ENCODE measurements at regions not wholly inside any gene's neighbourhood (a gene's known extent, or its start where the extent isn't known, plus 50 kb on each side); places are given as distances from the start of the nearest gene placed in this dataset.

DNA sequence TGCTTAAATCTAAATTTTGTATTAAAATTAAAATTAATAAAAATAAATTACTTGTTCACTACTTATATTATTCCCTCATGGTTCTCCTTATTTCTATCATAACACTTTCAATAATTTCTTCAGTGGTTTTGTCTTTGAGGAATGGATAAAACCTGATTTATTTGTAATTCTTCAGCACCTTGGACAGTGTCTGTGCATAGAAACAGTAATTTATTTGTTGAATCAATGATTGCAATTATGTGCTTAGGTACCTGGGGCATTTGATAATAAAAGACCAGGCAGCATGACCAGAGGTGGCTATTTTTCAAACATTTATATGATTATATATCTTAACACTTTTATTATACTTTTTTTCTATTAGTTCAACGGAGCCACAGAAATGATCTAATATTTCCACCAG, 1062.7 kb downstream of the DSC3 start:
- H3K4me3 Mint-ChIP-seq, result no peak overlapping the region
- H3K9me3 Mint-ChIP-seq, result peaks cover 0 to 9% of the 10 kb centered on the region in 2 donors
- no peaks in the 10 kb centered on the region for H3K4me1 Mint-ChIP-seq
- H3K27me3 Mint-ChIP-seq, result no peaks in the 10 kb centered on the region
- DNase-seq (no peak), ATAC-seq (no peak)
- H3K27ac Mint-ChIP-seq, result no peak overlapping the region

DNA sequence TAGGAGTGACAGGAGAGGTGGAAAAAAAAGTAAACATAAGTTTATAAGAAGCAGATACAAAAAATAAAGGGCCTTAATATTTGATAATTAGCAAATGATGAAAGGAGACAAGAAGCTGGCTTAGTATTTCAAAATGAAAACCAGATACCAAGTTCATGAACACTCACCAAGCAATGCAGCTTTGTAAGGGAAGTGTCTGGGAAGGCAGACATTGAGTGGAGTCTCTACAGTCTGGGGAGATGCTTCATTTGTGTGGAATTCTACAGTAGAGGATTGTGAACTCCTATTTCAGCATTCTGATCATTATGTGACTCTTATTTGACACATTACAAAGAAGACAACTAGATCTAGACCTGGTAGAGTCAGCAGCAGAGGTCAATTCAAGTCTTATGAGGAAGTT, 1072.7 kb downstream of the DSC3 start:
- H3K4me3 Mint-ChIP-seq, result no peak overlapping the region
- no peaks in the 10 kb centered on the region for H3K27me3 Mint-ChIP-seq
- no peak for ATAC-seq
- no peak overlapping the region for H3K27ac Mint-ChIP-seq
- H3K9me3 Mint-ChIP-seq, result peaks cover 12 to 23% of the 10 kb centered on the region in 2 donors
- DNase-seq, result no peak
- H3K4me1 Mint-ChIP-seq, result no peaks in the 10 kb centered on the region

DNA sequence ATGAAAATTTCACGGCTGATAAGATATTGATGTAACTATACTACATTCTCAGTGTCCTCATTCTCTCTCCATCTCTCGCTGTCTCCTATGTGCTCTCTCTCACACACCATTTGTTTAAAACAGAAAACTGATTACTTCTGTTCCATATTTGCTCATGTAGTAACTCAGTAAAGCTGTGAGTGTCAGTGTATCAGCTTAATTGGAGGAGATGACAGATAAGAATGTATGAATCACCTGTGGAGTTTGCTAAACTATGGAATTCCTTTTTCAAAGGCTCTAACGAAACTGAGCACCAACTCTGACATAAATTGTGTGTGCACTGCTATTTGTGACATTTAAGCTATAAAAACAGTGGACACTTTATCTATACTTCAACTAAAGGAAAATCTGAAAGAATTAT, 1080.0 kb downstream of the DSC3 start:
- Mint-ChIP-seq H3K27me3 (no peaks in the 10 kb centered on the region), H3K27ac (no peak overlapping the region), H3K4me1 (no peaks in the 10 kb centered on the region), H3K9me3 (no peaks in the 10 kb centered on the region), H3K4me3 (no peak overlapping the region)
- ATAC-seq (no peak), DNase-seq (no peak)

DNA sequence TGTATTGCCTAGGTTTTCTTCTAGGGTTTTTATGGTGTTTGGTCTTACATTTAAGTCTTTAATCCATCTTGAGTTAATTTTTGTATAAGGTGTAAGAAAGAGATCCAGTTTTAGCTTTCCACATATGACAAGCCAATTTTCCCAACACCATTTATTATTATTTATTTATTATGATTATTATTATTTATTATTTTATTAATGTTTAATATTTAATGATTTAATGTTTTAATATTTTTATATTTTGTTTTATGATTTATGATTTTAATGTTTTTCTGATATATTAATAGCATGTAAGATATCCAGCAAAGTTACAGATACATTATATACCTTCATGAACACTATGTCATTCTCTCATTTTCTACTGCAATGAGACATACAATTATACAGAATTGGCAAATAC, 1082.0 kb downstream of the DSC3 start:
- Mint-ChIP-seq H3K9me3 (no peaks in the 10 kb centered on the region), H3K27ac (no peak overlapping the region), H3K4me3 (no peak overlapping the region), H3K27me3 (no peaks in the 10 kb centered on the region), H3K4me1 (no peaks in the 10 kb centered on the region)
- ATAC-seq (no peak), DNase-seq (no peak)

DNA sequence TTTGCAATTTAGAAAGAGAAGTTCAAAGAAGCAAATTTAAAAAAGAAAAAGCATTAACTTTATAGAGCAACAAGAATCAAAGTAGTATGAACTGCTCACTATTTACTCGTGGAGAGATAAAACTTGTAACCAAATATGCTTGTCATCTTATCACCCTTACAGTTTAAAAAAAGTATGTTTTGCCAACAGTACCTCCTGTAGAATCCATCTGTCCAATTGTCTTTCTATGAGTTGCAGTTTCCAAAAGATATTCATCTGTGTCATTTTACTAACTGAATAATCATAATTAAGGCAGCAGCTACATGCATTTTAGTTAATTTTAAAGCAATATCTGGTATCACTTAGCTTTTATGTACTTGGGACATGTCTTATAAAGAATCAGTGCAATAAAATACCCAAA, 1112.3 kb downstream of the DSC3 start:
- DNase-seq (no peak), ATAC-seq (no peak)
- H3K27ac Mint-ChIP-seq, result no peak overlapping the region
- peaks cover 8 to 20% of the 10 kb centered on the region in 2 donors for H3K9me3 Mint-ChIP-seq
- H3K4me3 Mint-ChIP-seq, result no peak overlapping the region
- no peaks in the 10 kb centered on the region for H3K4me1 Mint-ChIP-seq
- H3K27me3 Mint-ChIP-seq, result no peaks in the 10 kb centered on the region

DNA sequence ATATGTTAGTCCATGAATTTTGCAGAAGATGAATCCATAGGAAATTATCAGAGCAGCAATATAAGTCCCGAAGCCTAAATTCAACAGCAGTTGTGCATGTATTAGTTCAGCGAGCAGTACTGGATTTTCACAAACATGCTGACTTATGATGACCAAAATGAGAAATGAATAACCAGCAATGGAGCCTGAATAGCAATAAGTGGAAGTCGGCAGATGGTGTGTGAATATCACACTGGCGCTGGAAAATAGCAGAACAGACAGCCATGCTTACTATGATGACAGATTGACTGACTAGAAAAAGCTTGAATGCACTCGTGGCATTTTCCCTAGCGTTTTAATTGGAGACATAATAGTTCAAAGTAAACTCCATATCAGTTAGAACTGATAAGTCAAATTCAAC, 1114.5 kb downstream of the DSC3 start:
- H3K9me3 Mint-ChIP-seq, result peaks cover 12 to 20% of the 10 kb centered on the region in 2 donors
- DNase-seq (no peak), ATAC-seq (no peak)
- no peaks in the 10 kb centered on the region for H3K27me3 Mint-ChIP-seq
- no peaks in the 10 kb centered on the region for H3K4me1 Mint-ChIP-seq
- no peak overlapping the region for H3K27ac Mint-ChIP-seq
- H3K4me3 Mint-ChIP-seq, result no peak overlapping the region

DNA sequence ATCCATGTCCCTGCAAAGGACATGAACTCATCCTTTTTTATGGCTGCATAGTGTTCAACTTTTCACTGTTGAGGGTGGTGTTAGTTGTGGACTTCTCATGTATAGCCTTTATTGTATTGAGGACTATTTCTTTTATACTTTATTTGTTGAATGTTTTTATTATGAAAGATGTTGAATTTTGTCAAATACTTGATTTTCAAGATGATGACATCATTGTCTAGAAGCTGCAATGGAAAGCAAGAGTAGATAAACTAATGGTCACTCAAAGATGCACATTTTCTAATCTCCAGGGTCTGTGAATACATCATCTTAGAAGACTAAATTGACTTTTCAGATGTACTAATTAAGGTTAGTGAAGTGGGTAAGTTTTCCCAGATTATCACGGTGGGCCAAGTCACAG, 1117.0 kb downstream of the DSC3 start:
- Mint-ChIP-seq H3K4me1 (no peaks in the 10 kb centered on the region), H3K27ac (no peak overlapping the region), H3K4me3 (no peak overlapping the region), H3K9me3 (peaks cover 12 to 20% of the 10 kb centered on the region in 2 donors), H3K27me3 (no peaks in the 10 kb centered on the region)
- DNase-seq (no peak), ATAC-seq (no peak)

DNA sequence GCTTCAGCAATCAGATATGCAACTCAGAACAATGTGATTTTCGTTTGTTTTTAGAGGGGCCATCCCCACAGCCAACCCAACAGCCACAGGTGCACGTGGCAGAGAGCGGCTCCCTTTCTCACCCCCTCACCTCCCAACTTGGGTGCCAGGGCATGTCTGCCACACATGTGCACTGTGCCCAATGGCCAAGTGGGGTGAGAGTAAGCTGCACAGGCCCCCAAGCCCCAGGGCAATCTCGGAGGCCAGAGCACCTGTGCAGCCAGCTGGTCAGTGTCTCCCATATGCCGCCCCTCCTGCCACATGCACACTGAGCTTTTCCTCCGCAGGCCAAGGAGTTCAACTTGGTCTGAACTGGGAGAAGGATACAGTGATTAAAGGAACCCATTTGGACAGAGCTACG, 1130.2 kb downstream of the DSC3 start:
- Mint-ChIP-seq H3K4me3 (no peak overlapping the region), H3K9me3 (peaks cover 15 to 33% of the 10 kb centered on the region in 2 donors), H3K27me3 (no peaks in the 10 kb centered on the region), H3K27ac (no peak overlapping the region), H3K4me1 (no peaks in the 10 kb centered on the region)
- no peak for ATAC-seq
- no peak for DNase-seq

DNA sequence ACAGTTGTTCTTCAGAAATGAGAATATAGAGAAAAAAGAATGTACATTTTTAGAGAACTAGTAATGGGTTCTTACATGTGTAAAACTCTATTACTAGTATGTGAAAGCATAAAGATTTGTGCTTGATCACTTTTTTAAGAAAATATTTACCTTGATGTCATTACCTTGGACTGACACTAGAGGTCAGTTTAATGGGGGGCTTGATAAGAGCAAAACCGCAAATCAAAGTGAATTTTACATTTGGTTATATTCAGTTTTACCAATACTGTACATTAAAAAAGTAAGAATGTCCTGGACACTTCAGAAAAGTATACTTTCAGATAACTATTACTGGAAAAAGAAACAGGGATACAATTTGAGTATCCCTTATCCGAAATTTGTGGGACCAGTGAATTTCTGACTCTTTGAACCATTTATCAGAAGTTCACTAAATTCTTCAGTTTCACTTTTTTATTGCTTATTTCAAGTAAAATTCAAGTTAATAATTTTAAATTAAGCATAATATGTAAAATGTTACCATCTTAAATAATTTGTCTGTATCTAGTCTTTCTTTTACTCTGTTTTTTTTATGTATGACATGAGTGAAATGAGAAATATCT, 1149.5 kb downstream of the DSC3 start:
- H3K4me3 Mint-ChIP-seq, result no peak overlapping the region
- H3K27ac Mint-ChIP-seq, result no peak overlapping the region
- H3K4me1 Mint-ChIP-seq, result no peaks in the 10 kb centered on the region
- H3K9me3 Mint-ChIP-seq, result peaks cover 5 to 13% of the 10 kb centered on the region in 2 donors
- no peaks in the 10 kb centered on the region for H3K27me3 Mint-ChIP-seq
- DNase-seq (no peak), ATAC-seq (no peak)

DNA sequence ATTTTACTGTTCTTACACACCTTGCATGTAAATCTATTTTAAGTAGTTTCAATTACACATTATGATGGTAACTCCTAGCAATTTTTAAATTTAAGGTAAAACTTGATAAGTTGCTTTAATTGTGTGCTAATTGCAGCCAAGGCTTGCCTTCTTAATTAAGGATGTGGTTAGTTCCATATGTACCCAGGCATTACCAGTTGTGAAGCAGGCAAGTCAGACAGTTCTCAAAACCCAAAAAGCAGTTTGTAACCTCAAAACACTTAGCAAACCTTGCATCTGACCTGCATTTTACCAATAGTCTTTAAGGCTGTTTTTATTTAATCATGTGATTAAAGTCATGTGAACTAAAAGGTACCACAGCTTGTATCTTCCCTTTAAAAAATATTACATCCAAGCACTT, 1159.4 kb downstream of the DSC3 start:
- H3K27ac Mint-ChIP-seq, result no peak overlapping the region
- no peaks in the 10 kb centered on the region for H3K4me1 Mint-ChIP-seq
- ATAC-seq (no peak), DNase-seq (no peak)
- H3K4me3 Mint-ChIP-seq, result no peak overlapping the region
- no peaks in the 10 kb centered on the region for H3K27me3 Mint-ChIP-seq
- peaks cover 0 to 17% of the 10 kb centered on the region in 2 donors for H3K9me3 Mint-ChIP-seq

DNA sequence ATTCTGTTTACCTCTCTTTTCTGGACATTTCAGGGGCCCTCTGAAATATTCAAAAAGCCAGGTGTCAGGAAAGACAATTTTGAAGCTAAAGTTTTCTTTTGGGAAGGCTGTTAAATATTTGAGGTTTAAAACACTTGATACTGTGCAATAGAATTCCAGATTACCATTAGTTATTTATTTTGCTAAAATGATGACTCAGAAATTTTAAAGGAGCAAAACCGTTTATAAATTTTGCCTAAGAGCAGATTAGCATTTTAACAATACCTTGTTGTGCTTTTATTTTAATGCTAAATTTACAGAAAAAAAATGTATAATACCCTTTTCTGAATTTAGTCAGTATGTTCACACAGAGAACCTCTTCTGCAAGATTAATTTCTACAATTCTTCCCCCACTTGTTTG, 1159.9 kb downstream of the DSC3 start:
- Mint-ChIP-seq H3K27me3 (no peaks in the 10 kb centered on the region), H3K27ac (no peak overlapping the region), H3K4me3 (no peak overlapping the region), H3K9me3 (peaks cover 0 to 17% of the 10 kb centered on the region in 2 donors), H3K4me1 (no peaks in the 10 kb centered on the region)
- DNase-seq, result no peak
- ATAC-seq, result no peak

DNA sequence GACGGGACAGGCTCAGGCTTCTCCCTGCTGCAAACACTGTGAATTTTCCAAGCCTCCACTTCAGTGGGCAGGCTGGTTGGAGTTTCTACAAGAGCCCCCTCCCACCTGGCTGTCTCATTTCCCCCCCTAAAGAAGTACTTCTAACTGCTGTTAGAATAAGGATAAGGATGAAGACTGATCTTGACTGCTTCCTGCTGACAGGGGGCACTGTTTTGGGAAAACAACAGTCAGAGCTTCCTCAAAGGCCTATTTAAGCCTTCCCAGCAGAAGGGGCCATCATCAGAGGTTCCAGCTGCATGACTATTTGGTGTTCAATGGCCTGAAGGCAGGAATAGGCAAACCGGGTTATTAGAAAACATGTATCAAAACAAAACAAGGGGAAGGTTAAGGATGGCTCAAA, 1162.8 kb downstream of the DSC3 start:
- DNase-seq (no peak), ATAC-seq (no peak)
- Mint-ChIP-seq H3K9me3 (peaks cover 8 to 30% of the 10 kb centered on the region in 2 donors), H3K4me3 (no peak overlapping the region), H3K27me3 (no peaks in the 10 kb centered on the region), H3K4me1 (no peaks in the 10 kb centered on the region), H3K27ac (no peak overlapping the region)

DNA sequence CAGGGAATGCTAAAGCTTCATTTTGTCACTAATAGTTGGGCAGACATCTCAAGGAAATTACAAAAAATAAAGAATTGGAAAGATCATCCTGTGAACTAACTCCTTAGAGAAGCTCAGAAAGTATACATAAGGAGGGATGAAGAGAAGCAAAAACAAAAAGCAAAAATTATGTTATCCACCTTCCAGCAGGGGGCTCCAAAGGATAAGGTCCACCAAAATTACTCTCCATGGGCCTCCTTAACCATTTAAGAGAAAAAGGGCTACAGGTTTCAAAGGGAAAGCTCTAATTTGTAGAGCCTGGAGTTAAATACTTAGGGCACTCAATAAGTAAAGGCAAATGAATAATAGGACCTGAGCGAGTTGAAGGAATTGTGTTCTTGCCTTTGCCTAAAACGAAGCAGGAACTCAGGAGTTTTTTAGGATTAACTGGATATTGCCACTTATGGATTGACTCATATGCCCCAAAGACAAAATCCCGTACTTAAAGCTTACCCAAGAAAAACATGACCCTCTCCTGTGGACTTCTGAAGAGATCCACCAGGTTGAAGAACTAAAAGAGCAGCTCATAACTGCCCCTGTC, 1167.9 kb downstream of the DSC3 start:
- Mint-ChIP-seq H3K4me3 (no peak overlapping the region), H3K9me3 (peaks cover 17 to 41% of the 10 kb centered on the region in 2 donors), H3K27ac (no peak overlapping the region), H3K27me3 (no peaks in the 10 kb centered on the region), H3K4me1 (no peaks in the 10 kb centered on the region)
- no peak for DNase-seq
- ATAC-seq, result no peak

DNA sequence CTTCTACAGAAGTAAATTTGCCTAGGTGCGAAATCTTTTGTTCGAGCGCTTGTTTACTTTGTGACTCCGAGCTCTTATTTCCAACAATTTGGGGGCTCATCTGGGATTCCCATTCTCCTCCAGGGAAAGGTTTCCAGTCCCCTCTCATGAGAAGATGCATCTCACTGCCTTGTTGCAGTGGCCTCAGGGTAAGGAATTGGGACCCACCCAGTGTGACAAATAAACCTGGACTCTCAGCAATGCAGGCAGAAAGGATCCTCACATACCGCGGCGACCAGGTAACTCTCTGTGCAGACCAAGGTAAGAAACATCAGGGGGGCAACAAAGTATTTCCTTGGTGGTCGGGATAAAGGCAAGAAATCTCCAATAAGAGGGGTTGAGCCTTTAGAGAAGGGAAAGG, 1169.3 kb downstream of the DSC3 start:
- ATAC-seq (no peak), DNase-seq (no peak)
- no peaks in the 10 kb centered on the region for H3K27me3 Mint-ChIP-seq
- no peaks in the 10 kb centered on the region for H3K4me1 Mint-ChIP-seq
- H3K4me3 Mint-ChIP-seq, result no peak overlapping the region
- H3K27ac Mint-ChIP-seq, result no peak overlapping the region
- H3K9me3 Mint-ChIP-seq, result peaks cover 23 to 29% of the 10 kb centered on the region in 2 donors

DNA sequence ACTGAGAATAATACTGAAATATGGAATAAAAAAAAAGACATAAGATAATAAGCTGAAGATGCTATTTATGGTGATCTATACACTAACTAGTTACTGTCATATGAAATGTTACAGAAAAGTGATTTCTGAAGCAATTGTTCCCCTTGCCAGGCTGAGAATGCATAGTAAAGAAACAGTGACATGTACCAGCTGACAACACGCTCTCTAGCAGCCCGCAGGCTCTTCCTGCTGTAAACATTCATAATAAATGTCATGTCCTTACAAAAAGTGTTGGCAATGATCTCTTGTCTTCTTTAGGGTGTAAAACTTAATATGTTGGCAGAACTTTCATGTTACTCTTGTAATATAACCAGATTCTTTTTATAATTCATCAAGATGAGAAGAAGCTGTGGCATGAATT, 1171.3 kb downstream of the DSC3 start:
- Mint-ChIP-seq H3K27ac (no peak overlapping the region), H3K4me1 (no peaks in the 10 kb centered on the region), H3K9me3 (peaks cover 14 to 17% of the 10 kb centered on the region in 2 donors), H3K27me3 (no peaks in the 10 kb centered on the region), H3K4me3 (no peak overlapping the region)
- DNase-seq, result no peak
- no peak for ATAC-seq

DNA sequence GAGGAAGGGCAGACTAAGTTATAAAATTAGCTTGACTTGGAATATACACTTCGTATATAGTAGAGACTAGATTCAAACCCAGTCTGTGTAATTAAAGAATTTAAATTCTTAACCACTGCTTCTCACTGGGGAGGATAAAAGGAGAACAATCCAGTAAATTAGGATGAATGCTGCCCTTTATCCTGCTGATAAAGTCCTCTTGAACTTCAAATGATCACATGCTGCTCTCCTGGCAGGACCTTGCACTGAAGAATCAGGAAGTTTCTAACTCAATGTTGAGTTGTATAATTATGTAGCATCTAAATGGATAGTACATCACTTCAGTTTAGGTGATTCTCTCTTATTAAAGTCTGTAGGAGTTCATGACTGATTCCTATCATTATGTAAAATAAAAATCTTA, 1179.7 kb downstream of the DSC3 start:
- DNase-seq (no peak), ATAC-seq (no peak)
- Mint-ChIP-seq H3K9me3 (peaks cover 0 to 6% of the 10 kb centered on the region in 2 donors), H3K27me3 (no peaks in the 10 kb centered on the region), H3K4me1 (no peaks in the 10 kb centered on the region), H3K4me3 (no peak overlapping the region), H3K27ac (no peak overlapping the region)

DNA sequence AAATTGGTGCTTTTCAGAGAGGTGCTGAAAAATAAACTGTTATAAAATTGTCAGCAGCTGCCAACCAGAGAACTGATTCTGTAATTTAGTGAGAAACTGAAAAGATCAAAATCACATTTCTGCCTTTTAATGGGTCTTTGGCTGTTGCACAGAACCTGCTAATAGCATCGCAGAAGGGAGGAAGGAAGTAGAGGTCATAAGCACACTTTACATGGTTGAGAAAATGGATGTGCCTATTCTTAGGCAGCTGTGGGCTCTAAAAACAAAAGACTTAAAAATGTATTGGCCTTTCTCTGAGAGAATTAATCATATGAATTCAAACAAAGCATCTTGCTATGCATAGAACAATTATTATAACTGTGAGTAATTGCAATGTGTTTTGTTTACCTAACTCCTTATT, 1186.9 kb downstream of the DSC3 start:
- DNase-seq (no peak), ATAC-seq (no peak)
- Mint-ChIP-seq H3K27me3 (no peaks in the 10 kb centered on the region), H3K9me3 (peaks cover 0 to 10% of the 10 kb centered on the region in 2 donors), H3K4me1 (no peaks in the 10 kb centered on the region), H3K4me3 (no peak overlapping the region), H3K27ac (no peak overlapping the region)
